ENCODE measurements at regions not wholly inside any gene's neighbourhood (a gene's known extent, or its start where the extent isn't known, plus 50 kb on each side); places are given as distances from the start of the nearest gene placed in this dataset.

GRCh38 chr9:19896161-19896560 lies 107.3 kb upstream of the SLC24A2 start:
- Histone ChIP-seq H3K56ac (ENCODE audit: extremely low read depth, insufficient read depth, low read length) (no peak overlapping the region), H4K5ac (ENCODE audit: low read depth, low read length) (no peak overlapping the region), H3K27ac (ENCODE audit: insufficient read depth, low read length) (no peak overlapping the region), H3K9me3 (ENCODE audit: control insufficient read depth, insufficient read depth, low read length) (no peaks in the 10 kb centered on the region), H3K4me2 (ENCODE audit: low read depth, low read length) (no peak overlapping the region), H2AK9ac (replicated peaks; ENCODE audit: low read depth, low read length, poor library complexity) (no peak overlapping the region), H2BK120ac (ENCODE audit: low read depth, low read length) (no peak overlapping the region), H3K18ac (ENCODE audit: low read depth, low read length) (no peak overlapping the region), H3K4ac (ENCODE audit: low read depth, low read length) (no peak overlapping the region), H3K4me1 (ENCODE audit: control insufficient read depth, insufficient read depth, low read length) (no peaks in the 10 kb centered on the region), H4K20me1 (ENCODE audit: insufficient read depth, low read length) (no peaks in the 10 kb centered on the region), H4K8ac (ENCODE audit: low read depth in 2 of 2, low read length in 2 of 2) (no peak overlapping the region), H2BK20ac (ENCODE audit: low read depth, low read length) (no peak overlapping the region), H4K91ac (ENCODE audit: insufficient read depth, low read depth, low read length) (no peak overlapping the region), H3K14ac (replicated peaks; ENCODE audit: low read depth, low read length) (no peak overlapping the region), H3K9ac (ENCODE audit: low read depth, low read length) (no peak overlapping the region), H3K79me1 (ENCODE audit: low read depth in 1 of 2, low read length in 2 of 2) (no peaks in the 10 kb centered on the region), H2AFZ (replicated peaks; ENCODE audit: low read length, poor library complexity) (no peak overlapping the region), H3K36me3 (ENCODE audit: control insufficient read depth, insufficient read depth, low read length) (no peaks in the 10 kb centered on the region), H3K27me3 (ENCODE audit: control insufficient read depth, insufficient read depth, low read length) (no peaks in the 10 kb centered on the region), H2BK5ac (ENCODE audit: low read depth, low read length, poor library complexity, severe bottlenecking) (no peak overlapping the region), H3K9me1 (ENCODE audit: insufficient read depth, low read length) (no peaks in the 10 kb centered on the region), H2BK15ac (ENCODE audit: low read depth, low read length) (no peak overlapping the region), H3K23ac (ENCODE audit: low read depth, low read length) (no peak overlapping the region), H2AK5ac (ENCODE audit: low read depth, low read length) (no peak overlapping the region), H3K4me3 (ENCODE audit: insufficient read depth, low read depth, low read length) (no peak overlapping the region)
- dilution Hi-C loops (cut with HindIII; ENCODE audit: low sequenced_read_pairs, unreplicated experiment) (no loop called here), in situ Hi-C loops (cut with MboI; ENCODE audit: low sequenced_read_pairs) (no loop called here), intact Hi-C loops (cut with micrococcal nuclease) (no loop called here)
- no CpG with 5 or more reads among the region's 1 CpG for WGBS, 2 experiments (ENCODE audit: extremely low coverage in 2 of 2, insufficient read length in 1 of 2)
- TF ChIP-seq CHD1 (IDR thresholded peaks at IDR 0.05; ENCODE audit: low read depth, low read length) (no peak), CEBPB (IDR thresholded peaks at IDR 0.05; ENCODE audit: low read depth, low read length) (no peak), BHLHE40 (IDR thresholded peaks at IDR 0.05; ENCODE audit: low read depth, low read length) (no peak), USF2 (IDR thresholded peaks at IDR 0.05; ENCODE audit: low read depth, low read length) (no peak), ELK1 (IDR thresholded peaks at IDR 0.05; ENCODE audit: borderline replicate concordance, low read depth, low read length) (no peak), MAZ (IDR thresholded peaks at IDR 0.05; ENCODE audit: borderline replicate concordance, low read depth, low read length) (no peak), CTCF (conservative IDR thresholded peaks at IDR 0.05; ENCODE audit: low read depth, low read length) (no peak), MXI1 (IDR thresholded peaks at IDR 0.05; ENCODE audit: borderline replicate concordance, low read depth, low read length) (no peak), RFX5 (IDR thresholded peaks at IDR 0.05; ENCODE audit: low read depth, low read length) (no peak), RAD21 (IDR thresholded peaks at IDR 0.05; ENCODE audit: low read length) (no peak), FOS (IDR thresholded peaks at IDR 0.05; ENCODE audit: low read depth, low read length) (no peak), MAFK (IDR thresholded peaks at IDR 0.05; ENCODE audit: low read depth, low read length) (no peak), SMC3 (IDR thresholded peaks at IDR 0.05; ENCODE audit: low read depth, low read length) (no peak), NFE2L2 (IDR thresholded peaks at IDR 0.05; ENCODE audit: low read depth, low read length) (no peak), RCOR1 (IDR thresholded peaks at IDR 0.05; ENCODE audit: insufficient replicate concordance, low read length) (no peak), POLR2A (IDR thresholded peaks at IDR 0.05; ENCODE audit: low read depth, low read length) (no peak)
- POLR2A ChIA-PET (ENCODE audit: unreplicated experiment) = no interaction called here
- no peak for ATAC-seq (ENCODE audit: low read depth)
- CTCF ChIA-PET = no interaction called here
- no peak for DNase-seq
- no TSS peak for BruUV-seq (replicated peaks)
